Femur (tissue), 1 donor: ENCODE measurements at regions not wholly inside any gene's neighbourhood (a gene's known extent, or its start where the extent isn't known, plus 50 kb on each side); places are given as distances from the start of the nearest gene placed in this dataset.
A peak's percentile ranks its signal among the peaks of the same experiment; 100 is the strongest.
"Not testable (repeated sequence)": the region's sequence is repeated elsewhere in the genome, so short reads cannot be mapped to it uniquely, and the experiment has no call there.

Experiments
- DNase-seq: peaks from one replicate; pipeline ENCODE4 v3.0.0-alpha.2; 2017

DNA sequence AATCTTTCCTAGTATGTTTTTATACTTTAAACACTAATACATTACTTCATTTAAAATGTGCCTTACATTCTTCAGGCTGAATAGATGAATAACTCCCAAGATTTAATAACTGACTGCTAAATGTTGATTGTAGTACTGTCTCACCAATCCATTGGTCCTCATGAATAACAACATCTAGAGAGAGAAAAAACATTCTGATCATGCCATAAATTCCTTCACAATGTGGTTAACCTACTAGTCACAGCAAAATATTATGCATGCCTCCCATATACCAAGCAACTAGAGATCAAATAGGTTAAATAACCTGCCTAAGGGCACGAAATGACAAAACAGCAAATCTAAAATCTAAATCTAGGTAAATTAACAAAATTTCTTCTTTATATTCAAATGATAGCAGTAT lies 66.2 kb downstream of the SYT15 start:
- not testable (repeated sequence) for DNase-seq

GRCh38 chr10:46646132-46646531 lies 67.2 kb downstream of the SYT15 start:
- DNase-seq, result not testable (repeated sequence)

GRCh38 chr10:46650967-46651366 lies 72.0 kb downstream of the SYT15 start:
- DNase-seq, result not testable (repeated sequence)

DNA sequence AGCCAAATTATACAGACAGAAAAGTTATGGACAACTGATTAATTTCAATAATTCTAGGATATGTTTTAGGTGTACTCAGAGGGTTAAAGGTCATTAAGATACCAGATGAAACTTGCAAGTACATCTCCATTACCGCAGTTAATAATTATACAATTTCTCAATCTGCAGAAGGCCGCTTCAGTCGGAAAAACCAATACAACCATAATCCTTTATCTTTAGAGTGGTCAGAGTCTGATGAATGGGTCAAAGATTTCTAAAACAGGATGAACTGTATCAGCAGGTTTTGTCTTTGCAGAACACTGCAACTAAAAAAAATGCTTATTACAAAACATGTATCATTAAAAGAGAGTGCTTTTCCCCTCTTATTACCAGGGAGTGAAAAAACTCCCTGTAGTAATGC lies 78.5 kb downstream of the SYT15 start:
- not testable (repeated sequence) for DNase-seq

GRCh38 chr10:46660027-46660834 lies 81.3 kb downstream of the SYT15 start:
- not testable (repeated sequence) for DNase-seq

- not testable (repeated sequence) for DNase-seq
Observed at GRCh38 chr10:46660835-46661164, 81.9 kb downstream of the SYT15 start.

DNA sequence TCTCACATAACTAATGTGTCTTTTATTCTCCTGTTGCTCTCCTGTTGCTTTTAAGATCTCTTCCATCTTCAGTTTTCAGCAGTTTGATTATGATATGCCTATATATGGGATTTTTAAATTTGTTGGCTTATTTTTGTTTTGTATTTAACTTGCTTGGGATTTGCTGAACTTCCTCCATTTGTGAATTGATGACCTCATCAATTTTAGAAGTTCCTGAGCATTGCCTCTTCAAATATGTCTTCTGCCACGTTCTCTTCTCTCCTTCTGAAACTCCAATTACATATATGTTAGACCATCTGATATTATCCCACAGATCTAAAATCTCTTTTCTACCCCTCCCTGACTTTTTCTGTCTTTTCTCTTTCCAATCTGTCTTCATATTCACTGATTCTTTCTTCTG lies 86.6 kb downstream of the SYT15 start:
- not testable (repeated sequence) for DNase-seq

DNA sequence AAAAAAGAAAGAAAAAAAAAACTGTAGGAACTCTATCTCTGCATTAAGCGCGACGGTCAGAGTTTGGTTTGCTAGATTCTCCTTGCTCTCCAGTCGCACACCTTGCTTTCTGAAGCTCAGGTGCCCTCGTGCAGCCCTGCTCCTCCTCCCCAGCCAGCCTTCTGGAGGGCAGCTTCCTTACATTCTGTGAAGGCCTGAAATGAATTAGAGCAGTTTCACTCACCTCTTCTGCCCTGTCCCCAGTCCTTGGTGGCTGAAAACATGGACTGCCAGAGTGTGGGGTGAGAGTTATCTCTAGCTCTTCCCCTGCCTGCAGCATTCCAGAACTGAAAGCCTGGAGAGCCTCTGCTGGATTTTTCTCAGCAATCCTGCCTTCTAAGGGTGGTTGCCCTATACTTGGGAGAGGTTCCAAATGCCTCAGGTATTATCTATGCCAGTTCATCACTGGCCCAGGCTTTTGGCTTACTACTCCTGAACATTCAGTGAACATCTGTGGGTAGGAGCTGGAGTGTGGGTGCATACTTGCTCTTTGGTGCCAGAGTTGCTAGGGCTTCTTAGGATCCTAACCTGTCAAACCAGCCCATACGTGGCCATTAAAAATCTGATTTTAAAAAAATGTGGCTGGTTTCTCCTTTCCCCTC lies 89.5 kb downstream of the SYT15 start:
- not testable (repeated sequence) for DNase-seq

- DNase-seq, result not testable (repeated sequence)
Observed at GRCh38 chr10:46677836-46678435, 99.0 kb downstream of the SYT15 start.

DNA sequence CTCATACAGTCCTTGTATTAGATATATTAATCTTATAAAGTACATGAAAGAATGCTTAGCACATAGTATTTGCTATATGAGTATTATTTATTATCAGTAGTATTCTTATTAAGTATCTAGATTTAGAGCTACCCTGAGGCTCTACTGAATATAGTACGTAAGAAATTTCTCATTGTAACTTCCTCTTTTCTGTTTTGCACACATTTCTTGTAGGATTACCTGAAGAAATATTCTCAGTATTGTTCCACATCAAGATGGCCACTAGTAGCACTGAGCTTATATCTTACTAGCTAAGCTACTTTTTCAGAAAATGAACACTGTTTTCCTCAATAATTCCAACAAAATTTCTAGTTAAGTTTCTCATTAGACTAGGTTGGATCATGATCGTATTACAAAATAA lies 112.5 kb downstream of the SYT15 start:
- DNase-seq, result not testable (repeated sequence)

DNA sequence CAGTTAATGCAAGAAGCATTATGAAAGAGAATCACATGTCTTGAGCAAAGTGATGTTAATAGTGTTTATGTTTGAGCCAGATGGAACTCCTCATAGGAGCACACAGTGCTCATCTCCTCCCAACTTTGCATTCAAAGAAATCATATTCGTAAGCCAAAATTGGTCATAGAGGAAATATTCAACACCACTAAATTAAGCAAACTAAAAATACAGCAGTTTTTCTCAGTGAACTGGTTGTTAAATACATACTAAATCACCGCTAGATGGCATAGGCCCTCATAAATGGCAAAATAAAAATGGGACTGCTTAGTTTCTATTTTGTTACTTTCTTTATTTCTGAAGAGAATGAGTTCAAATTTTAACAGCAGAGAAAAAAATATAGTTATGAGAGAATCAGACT lies 114.3 kb downstream of the SYT15 start:
- DNase-seq, result not testable (repeated sequence)

DNA sequence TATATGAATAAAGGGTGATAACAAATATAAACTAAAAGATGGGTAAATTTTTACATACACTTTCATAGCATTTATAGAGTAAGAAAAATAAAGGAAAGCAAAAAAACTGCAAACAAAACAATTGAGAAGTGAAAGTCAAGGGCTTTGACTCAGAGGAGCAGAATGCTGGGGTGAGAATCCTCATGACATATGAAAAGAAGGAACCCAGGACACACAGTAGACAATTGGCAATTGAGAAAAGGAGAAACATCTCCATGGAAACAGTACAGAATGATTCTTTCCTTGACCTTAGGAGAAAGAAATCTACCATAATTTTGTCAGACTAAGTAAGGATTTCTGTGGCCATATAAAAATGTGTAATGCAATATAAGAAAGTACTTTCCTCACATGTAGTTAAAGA lies 138.3 kb downstream of the SYT15 start:
- DNase-seq, result not testable (repeated sequence)

- not testable (repeated sequence) for DNase-seq
Observed at GRCh38 chr10:46718014-46718413, 139.1 kb downstream of the SYT15 start.

DNA sequence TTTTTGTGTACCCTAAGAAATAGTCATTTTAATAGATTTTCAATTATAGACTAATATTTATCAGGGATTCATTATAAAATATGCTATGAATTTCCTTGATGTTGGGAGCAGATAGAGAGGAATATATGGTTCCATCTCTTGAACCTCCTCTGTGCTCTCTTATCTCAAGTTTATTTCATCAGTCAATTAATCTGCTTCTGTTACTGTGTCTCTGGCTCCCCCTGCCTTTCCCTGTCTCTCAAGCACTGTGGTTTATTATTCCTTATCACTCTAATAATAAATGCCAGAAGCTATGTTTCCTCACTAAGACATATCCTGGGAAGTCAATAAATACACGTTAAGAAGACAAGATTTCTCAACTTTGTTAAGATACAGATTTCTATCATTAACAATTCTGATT lies 141.5 kb downstream of the SYT15 start:
- peak; percentile 5 for DNase-seq

GRCh38 chr10:46720811-46721518 lies 142.0 kb downstream of the SYT15 start:
- not testable (repeated sequence) for DNase-seq

DNA sequence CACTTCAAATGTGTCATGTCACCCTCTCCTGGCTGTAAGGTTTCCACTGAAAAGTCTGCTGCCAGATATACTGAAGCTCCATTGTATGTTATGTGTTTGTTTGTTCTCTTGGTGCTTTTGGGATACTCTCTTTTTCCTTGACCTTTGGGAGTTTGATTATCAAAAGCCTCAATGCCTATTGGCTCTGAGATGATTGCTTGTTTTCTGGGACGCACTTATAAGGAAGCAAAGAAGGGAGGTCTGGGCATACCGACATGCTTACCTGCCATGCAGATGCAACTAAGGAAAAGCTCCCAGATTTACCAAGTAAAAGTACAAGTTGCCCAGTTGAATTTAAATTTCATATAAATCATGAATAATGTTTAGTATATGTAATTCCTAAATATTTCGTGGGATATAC lies 145.3 kb downstream of the SYT15 start:
- not testable (repeated sequence) for DNase-seq

GRCh38 chr10:46728359-46728758 lies 149.4 kb downstream of the SYT15 start:
- DNase-seq, result not testable (repeated sequence)

DNA sequence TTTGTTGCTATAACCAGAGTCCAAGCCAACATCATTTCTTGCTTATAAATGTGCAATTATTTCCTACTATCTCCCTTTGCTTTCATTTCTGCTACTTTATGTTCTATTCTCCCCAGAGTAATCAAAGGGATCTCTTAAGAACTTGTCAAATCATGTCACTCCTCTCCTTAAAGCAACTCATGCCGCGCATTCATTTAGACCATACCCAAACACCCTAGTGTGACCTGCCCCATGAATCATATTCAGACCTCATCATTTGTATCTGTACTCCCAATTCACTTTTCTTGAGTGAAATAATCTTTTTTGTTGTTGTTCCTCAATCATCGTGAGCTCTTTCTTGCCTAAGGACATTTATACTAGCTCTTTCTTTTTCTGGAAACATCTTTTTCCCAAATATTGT lies 151.8 kb downstream of the SYT15 start:
- DNase-seq, result not testable (repeated sequence)

DNA sequence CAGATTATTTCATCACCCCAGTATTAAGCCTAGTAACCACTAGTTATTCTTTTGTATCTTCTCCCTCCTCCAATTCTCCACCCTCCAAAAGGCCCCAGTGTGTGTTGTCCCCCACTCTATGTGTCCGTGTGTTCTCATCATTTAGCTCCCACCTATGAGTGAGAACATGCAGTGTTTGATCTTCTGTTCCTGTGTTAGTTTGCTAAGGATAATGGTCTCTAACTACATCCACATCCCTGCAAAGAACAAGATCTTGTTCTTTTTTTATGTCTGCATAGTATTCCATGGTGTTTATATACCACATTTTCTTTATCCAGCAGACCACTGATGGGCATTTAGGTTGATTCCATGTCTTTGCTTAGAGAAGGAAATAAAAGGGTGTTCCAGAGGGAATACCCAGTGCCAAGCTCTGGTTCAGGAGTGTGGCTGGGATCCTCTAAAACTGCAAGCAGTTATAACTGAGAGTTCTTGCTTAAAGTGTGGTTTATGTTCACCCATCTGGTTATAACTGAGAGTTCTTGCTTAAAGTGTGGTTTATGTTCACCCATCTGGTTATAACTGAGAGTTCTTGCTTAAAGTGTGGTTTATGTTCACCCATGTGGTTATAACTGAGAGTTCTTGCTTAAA lies 154.8 kb downstream of the SYT15 start:
- DNase-seq, result not testable (repeated sequence)

GRCh38 chr10:46734262-46734642 lies 155.3 kb downstream of the SYT15 start:
- DNase-seq, result not testable (repeated sequence)

- not testable (repeated sequence) for DNase-seq
Observed at GRCh38 chr10:46739919-46740318, 161.0 kb downstream of the SYT15 start.

- not testable (repeated sequence) for DNase-seq
Observed at GRCh38 chr10:46740368-46740767, 161.4 kb downstream of the SYT15 start.

DNA sequence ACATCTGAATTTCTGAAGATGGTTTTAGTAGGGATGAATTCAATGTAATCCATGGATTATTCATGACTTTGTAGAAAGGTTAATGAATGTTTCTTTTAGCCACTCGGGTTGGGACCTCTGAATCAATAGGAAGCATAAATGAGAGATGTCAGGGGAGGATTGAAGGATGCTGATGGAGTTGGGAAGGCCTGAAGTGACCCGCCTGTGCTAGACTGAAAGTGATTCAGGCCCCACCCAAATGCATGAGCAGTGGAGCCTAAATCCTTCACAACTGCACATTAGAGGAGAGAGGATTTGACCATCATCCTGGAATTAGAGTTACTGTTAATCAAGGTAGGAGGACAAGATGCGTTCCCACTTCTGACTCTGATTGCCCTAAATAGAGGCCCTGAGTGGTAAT lies 162.2 kb upstream of the PTPN20 start:
- DNase-seq, result not testable (repeated sequence)
